ENCODE measurements at regions not wholly inside any gene's neighbourhood (a gene's known extent, or its start where the extent isn't known, plus 50 kb on each side); places are given as distances from the start of the nearest gene placed in this dataset.

DNA sequence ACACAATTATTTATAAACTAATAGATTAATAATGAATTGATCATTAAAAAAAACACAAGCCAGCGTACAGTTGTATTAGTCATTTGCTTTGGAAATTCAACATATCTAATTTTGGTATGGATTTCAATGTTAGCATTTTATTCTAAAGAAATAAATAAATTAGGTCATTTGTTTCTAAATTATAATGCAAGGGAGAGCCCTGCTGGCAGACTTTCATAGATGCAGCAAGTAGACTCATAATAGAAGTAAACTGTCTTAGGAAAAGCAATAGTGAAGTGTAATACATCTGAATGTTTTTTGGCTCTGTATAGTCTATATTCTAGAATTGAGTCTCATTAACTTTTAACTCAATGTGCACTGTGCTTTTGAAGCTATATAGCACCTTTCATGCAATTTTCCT, 982.4 kb upstream of the MIR17HG start:
- no peak for TF ChIP-seq EZH2 (IDR thresholded peaks at IDR 0.05)
- TF ChIP-seq POLR2AphosphoS5 (IDR thresholded peaks at IDR 0.05; ENCODE audit: borderline replicate concordance, low read depth, low read length) = no peak
- TF ChIP-seq FOXP2 (optimal IDR thresholded peaks at IDR 0.05; ENCODE audit: control extremely low read depth, extremely low read length, insufficient read depth) = no peak
